ENCODE measurements at regions not wholly inside any gene's neighbourhood (a gene's known extent, or its start where the extent isn't known, plus 50 kb on each side); places are given as distances from the start of the nearest gene placed in this dataset.

DNA sequence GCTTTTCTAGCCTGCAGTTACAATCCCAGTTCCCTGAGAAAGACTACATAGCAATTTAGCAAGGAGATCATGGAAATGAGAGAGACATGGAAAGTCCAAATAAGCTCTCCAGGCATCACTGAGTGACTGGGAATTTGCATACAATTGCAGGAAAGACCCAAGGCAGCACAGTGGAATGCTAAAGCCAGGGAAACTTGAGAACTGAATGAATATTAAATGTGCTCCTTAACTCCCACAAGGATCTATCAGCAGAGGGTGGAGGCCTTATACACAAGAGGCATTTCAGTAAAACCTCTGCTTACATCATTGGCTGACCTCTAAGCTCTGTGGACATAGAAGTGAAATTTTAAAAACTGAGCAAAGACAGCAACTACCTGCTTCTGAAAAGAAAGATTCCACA, 355.6 kb upstream of the DAB2 start:
- no peak for DNase-seq (ENCODE audit: low spot score)
- H3K4me1 ChIP-seq: no peaks in the 10 kb centered on the region
- no peaks in the 10 kb centered on the region for H3K36me3 ChIP-seq
- no peak overlapping the region for H3K4me3 ChIP-seq
- H3K9me3 ChIP-seq: no peaks in the 10 kb centered on the region
- H3K27me3 ChIP-seq: no peaks in the 10 kb centered on the region
- H3K27ac ChIP-seq: no peak overlapping the region
- TF ChIP-seq, protein P1, sequence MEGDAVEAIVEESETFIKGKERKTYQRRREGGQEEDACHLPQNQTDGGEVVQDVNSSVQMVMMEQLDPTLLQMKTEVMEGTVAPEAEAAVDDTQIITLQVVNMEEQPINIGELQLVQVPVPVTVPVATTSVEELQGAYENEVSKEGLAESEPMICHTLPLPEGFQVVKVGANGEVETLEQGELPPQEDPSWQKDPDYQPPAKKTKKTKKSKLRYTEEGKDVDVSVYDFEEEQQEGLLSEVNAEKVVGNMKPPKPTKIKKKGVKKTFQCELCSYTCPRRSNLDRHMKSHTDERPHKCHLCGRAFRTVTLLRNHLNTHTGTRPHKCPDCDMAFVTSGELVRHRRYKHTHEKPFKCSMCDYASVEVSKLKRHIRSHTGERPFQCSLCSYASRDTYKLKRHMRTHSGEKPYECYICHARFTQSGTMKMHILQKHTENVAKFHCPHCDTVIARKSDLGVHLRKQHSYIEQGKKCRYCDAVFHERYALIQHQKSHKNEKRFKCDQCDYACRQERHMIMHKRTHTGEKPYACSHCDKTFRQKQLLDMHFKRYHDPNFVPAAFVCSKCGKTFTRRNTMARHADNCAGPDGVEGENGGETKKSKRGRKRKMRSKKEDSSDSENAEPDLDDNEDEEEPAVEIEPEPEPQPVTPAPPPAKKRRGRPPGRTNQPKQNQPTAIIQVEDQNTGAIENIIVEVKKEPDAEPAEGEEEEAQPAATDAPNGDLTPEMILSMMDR (IDR thresholded peaks at IDR 0.05): no peak

DNA sequence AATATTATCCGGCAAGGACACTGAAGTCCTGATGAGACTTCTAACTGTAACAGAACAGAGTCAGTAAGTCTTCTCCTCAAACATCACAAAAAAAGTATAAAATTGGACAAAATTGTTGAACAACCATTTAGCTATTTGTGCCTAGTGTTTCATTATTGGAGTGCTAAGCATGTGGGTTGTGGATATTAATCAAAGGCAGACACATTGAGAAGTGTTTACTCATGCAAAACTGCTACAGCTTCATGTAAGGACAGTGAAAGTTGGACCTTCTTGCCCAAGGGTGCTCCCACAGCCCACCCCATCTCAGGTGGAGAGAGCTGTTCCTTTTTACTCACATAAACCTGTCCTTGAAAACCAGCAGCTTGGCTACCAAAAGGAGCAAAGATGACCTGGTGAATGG, 355.1 kb upstream of the DAB2 start:
- TF ChIP-seq, protein P1 (IDR thresholded peaks at IDR 0.05): no peak
- no peak overlapping the region for H3K27ac ChIP-seq
- no peaks in the 10 kb centered on the region for H3K36me3 ChIP-seq
- no peaks in the 10 kb centered on the region for H3K9me3 ChIP-seq
- no peaks in the 10 kb centered on the region for H3K4me1 ChIP-seq
- H3K4me3 ChIP-seq: no peak overlapping the region
- H3K27me3 ChIP-seq: no peaks in the 10 kb centered on the region
- no peak for DNase-seq (ENCODE audit: low spot score)

DNA sequence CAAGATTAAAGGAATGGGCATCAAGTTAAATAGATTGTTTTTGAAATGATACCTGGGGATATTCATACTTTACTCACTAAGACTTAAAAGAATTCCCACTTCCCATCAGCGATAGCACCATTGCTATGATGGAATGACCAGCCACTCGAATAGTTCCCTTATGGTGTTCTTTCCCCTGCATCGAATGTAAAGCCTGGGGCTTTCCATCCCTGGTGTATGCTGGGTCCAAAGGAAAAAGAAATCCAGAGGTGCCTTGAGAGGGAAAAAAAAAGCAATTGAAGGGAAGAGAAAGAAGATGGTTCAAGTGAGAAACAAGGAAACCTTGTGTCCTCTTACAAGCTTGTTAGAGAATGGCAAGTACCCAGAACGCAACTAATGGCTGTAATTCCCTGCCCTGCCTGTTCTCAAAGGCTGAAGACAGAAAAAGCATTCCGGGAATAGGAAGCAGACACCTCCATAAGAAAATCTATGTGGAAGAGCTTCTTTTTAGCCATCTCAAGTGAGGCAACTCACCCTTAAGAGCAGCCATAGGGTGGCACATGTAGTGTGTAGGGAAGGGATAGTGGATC, 351.1 kb upstream of the DAB2 start:
- H3K27me3 ChIP-seq: no peaks in the 10 kb centered on the region
- no peaks in the 10 kb centered on the region for H3K36me3 ChIP-seq
- H3K27ac ChIP-seq: no peak overlapping the region
- TF ChIP-seq, protein P1 (IDR thresholded peaks at IDR 0.05): no peak
- H3K4me1 ChIP-seq: no peaks in the 10 kb centered on the region
- no peaks in the 10 kb centered on the region for H3K9me3 ChIP-seq
- no peak for DNase-seq (ENCODE audit: low spot score)
- no peak overlapping the region for H3K4me3 ChIP-seq

DNA sequence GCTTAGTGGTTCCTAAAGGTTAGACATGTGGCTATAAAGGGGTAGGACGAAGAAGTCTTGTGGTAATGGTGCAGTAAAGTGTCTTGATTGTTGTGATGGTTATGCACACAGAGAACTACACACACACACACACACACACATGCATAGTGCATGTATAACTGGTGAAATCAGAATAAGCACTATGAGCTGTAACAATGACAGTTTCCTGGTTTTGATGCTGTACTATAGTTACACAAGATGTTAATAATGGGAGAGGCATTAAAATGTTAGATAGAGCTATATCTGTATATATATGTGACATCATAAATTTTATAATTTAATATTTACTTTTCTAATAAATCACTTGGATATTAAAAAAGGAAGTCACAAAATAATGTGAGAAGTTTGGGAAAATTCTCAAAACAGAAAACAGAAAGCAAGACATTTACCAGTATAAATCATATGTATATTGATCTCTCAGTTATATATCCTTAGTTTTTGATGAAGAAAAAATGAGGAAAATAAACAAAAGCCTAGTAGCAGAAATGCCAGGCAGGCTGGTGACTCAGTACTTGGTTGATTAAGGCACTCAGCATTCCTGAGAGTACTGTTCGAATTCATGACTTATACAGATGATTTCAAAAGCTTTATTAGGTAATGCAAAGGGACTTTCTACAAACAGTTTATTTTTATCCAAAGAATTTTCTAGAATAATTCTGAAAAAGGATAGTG, 350.5 kb upstream of the DAB2 start:
- no peaks in the 10 kb centered on the region for H3K9me3 ChIP-seq
- no peak for DNase-seq (ENCODE audit: low spot score)
- no peak overlapping the region for H3K4me3 ChIP-seq
- H3K27ac ChIP-seq: no peak overlapping the region
- no peaks in the 10 kb centered on the region for H3K4me1 ChIP-seq
- H3K27me3 ChIP-seq: no peaks in the 10 kb centered on the region
- TF ChIP-seq, protein P1 (IDR thresholded peaks at IDR 0.05): no peak
- H3K36me3 ChIP-seq: no peaks in the 10 kb centered on the region

DNA sequence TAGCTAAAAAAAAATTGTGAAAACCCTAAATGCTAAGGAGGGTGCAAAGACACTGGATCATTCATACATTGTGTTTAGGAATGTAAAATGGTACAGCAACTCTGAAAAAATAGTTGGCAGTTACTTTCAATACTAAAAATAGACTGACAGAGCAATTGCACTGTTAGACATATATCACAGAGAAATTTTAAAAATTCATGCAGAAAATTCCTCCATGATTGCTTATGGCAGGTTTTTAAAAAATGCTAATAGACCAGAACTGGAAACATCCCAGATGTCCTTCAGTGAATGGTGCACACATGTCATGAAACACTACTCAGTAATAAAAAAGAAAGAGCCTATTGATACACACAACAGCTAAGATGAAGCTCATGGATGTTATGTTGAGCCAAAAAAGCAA, 349.8 kb upstream of the DAB2 start:
- H3K9me3 ChIP-seq: no peaks in the 10 kb centered on the region
- no peak overlapping the region for H3K27ac ChIP-seq

More for the DNA sequence above, 349.8 kb upstream of the DAB2 start:
- H3K4me1 ChIP-seq: no peaks in the 10 kb centered on the region
- no peak overlapping the region for H3K4me3 ChIP-seq
- TF ChIP-seq, protein P1 (IDR thresholded peaks at IDR 0.05): no peak
- no peak for DNase-seq (ENCODE audit: low spot score)
- no peaks in the 10 kb centered on the region for H3K36me3 ChIP-seq
- H3K27me3 ChIP-seq: no peaks in the 10 kb centered on the region

Measured in right atrium auricular region (tissue), 2 donors.